Omental fat pad (tissue), 3 donors: ENCODE measurements at regions not wholly inside any gene's neighbourhood (a gene's known extent, or its start where the extent isn't known, plus 50 kb on each side); places are given as distances from the start of the nearest gene placed in this dataset.

Source experiments
- ATAC-seq: fragments of 150-250 bp; one replicate; pipeline ENCODE4 v1.9.1; 2016; ENCODE audit warnings: mild to moderate bottlenecking, moderate library complexity; ENCODE audit not compliant: low FRiP score
- DNase-seq: peaks from one replicate; pipeline ENCODE4 v3.0.0-alpha.2; 2019; ENCODE audit warnings: low spot score
- TF ChIP-seq, protein P1 (sequence below), 3 donors: fragments of 450-650 bp; IDR thresholded peaks; one replicate each; pipeline ENCODE4 v1.5.1; 2016 to 2017; ENCODE audit warnings: antibody characterized with exemption in 3 of 3, mild to moderate bottlenecking in 3 of 3, moderate library complexity in 2 of 3

DNA sequence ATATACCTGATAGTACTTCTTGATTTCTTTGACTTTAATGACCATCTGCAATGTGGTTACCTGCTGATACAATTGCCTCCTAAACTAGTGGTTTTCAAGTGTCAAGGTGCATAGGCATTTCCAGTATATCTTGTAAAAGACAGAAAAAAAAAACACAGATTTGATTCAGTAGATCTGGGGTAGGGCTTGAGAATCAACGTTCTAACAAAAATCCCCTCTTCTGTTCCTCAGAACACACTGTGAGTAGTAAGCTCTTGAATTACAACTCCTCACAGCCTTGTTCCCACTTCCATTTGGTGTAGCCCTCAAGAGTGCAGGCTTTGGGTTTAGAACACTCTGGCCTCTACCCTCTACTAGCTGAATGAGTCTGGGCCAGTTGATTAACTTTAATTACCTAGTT, 78.0 kb upstream of the CTSC start:
- no peak for DNase-seq
- no peak for ATAC-seq
- TF ChIP-seq, protein P1, sequence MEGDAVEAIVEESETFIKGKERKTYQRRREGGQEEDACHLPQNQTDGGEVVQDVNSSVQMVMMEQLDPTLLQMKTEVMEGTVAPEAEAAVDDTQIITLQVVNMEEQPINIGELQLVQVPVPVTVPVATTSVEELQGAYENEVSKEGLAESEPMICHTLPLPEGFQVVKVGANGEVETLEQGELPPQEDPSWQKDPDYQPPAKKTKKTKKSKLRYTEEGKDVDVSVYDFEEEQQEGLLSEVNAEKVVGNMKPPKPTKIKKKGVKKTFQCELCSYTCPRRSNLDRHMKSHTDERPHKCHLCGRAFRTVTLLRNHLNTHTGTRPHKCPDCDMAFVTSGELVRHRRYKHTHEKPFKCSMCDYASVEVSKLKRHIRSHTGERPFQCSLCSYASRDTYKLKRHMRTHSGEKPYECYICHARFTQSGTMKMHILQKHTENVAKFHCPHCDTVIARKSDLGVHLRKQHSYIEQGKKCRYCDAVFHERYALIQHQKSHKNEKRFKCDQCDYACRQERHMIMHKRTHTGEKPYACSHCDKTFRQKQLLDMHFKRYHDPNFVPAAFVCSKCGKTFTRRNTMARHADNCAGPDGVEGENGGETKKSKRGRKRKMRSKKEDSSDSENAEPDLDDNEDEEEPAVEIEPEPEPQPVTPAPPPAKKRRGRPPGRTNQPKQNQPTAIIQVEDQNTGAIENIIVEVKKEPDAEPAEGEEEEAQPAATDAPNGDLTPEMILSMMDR (IDR thresholded peaks at IDR 0.05), result no peak

DNA sequence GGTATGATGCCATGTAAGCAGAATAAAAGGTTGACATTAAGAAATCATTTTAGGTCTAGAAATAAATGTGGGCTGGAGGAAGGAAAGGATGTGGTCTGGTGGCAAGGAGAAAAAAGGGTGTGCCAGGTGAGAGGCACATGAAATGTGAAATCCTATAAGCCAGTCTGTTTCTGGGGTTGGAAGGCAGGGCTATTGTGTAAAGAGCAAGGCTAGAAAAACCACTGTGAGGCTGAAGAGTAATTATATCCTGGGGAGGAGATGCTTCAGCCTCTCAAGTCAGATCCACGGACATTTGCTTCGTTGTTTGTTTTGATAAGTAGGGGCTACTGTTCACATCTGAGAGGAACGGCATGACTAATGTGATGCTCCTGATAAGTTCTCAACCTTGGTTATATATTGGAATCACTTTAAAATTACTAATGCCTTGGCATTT, 77.5 kb upstream of the CTSC start:
- no peak for ATAC-seq
- TF ChIP-seq, protein P1 (IDR thresholded peaks at IDR 0.05), result no peak
- no peak for DNase-seq

DNA sequence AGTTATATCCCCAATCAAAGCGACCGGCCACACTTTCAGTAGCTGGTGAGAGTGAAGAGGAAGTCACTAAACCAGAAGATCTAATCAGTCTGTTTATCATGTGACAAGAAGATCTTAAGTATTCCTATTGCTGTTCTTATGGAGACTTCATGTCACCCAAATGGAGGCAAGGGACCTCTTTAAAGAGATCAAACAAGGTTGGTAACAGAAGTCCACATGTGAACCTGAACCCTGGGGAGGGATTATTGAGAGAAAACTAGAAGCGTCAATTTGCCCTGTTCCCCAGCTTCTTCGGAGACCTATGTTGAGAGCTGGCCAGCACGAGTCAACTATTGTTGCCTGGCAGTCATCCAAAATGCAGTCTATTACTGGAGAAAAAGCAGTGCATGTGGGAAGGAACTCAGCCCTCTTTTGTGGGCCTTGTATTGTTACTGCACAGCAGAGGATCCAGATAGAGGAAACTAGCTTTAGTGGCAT, 76.9 kb upstream of the CTSC start:
- no peak for ATAC-seq
- no peak for DNase-seq
- TF ChIP-seq, protein P1 (IDR thresholded peaks at IDR 0.05), result no peak

DNA sequence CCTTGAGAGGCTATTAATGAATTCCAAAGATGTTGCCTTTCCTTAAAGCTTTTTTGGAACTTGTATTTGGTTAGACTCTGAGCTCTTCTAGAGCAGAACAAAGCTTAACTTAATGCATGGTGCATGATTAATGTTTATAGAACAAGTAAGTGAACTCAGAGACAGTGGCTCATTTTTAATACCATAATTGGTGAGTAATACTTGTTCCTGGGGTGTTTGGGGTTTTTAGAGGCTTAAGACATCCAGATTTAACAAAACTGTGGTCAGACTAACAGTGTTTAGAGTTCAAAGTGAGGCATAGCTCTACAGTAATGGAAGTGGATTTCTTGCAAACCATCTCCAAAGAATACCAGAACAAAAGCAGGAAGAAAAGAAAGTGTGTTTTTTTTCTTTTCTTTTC, 73.7 kb upstream of the CTSC start:
- TF ChIP-seq, protein P1 (IDR thresholded peaks at IDR 0.05), result no peak
- DNase-seq, result no peak
- ATAC-seq, result no peak

DNA sequence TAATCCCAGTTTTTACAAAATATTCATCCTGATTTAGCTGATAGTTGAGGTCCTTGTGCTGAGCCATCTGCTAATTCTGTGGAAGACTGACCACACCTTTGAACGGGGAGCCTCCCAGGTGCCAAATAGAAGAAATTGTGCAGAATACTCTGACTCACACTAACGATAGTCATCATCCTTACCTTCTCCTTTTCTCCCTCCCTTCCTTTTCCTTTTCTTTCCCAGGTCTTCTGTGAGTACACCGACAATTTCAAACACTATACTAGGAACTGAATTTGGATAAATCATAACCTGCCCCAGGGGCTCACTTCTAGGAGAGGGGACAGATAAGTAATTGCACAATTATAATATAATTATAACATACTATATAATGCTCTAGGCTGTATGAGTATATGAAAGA, 73.1 kb upstream of the CTSC start:
- TF ChIP-seq, protein P1 (IDR thresholded peaks at IDR 0.05), result no peak
- no peak for DNase-seq
- no peak for ATAC-seq

DNA sequence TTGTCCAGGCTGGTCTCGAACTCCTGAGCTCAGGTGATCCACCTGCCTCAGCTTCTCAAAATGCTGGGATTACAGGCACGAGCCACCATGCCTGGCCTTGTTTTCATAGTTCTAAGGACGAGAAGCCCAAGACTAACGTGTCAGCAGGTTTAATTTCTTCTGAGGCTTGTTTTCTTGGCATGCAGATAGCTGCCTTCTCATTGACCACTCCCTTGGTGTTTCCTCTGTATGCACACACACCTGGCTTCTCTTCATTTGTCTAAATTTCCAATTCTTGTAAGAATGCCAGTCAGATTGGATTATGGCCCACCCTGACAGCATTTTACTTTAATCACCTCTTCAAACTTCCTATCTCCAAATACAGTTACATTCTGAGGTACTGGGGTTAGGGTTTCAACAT, 72.5 kb upstream of the CTSC start:
- DNase-seq, result no peak
- TF ChIP-seq, protein P1 (IDR thresholded peaks at IDR 0.05), result no peak
- no peak for ATAC-seq

DNA sequence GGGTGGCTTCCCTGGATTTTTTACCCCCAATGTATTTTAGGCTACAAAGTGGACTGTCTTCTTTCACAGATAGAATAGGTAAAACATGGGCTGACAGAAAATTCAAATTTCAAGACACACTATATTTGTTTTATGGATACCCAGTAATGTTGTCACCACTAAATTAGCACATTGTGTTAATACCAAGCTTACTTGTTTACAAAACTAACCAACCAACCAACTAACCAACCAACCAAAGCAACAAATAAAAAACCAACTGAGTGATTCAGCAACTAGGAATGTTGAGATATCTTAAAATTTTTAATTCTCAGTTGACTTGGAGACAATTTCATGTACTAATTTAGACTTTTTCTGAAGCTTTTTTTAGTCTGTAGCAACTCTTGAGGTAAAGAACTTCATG, 69.3 kb upstream of the CTSC start:
- ATAC-seq (no peak), DNase-seq (no peak)
- TF ChIP-seq, protein P1 (IDR thresholded peaks at IDR 0.05), result no peak
